ENCODE measurements at regions not wholly inside any gene's neighbourhood (a gene's known extent, or its start where the extent isn't known, plus 50 kb on each side); places are given as distances from the start of the nearest gene placed in this dataset.

DNA sequence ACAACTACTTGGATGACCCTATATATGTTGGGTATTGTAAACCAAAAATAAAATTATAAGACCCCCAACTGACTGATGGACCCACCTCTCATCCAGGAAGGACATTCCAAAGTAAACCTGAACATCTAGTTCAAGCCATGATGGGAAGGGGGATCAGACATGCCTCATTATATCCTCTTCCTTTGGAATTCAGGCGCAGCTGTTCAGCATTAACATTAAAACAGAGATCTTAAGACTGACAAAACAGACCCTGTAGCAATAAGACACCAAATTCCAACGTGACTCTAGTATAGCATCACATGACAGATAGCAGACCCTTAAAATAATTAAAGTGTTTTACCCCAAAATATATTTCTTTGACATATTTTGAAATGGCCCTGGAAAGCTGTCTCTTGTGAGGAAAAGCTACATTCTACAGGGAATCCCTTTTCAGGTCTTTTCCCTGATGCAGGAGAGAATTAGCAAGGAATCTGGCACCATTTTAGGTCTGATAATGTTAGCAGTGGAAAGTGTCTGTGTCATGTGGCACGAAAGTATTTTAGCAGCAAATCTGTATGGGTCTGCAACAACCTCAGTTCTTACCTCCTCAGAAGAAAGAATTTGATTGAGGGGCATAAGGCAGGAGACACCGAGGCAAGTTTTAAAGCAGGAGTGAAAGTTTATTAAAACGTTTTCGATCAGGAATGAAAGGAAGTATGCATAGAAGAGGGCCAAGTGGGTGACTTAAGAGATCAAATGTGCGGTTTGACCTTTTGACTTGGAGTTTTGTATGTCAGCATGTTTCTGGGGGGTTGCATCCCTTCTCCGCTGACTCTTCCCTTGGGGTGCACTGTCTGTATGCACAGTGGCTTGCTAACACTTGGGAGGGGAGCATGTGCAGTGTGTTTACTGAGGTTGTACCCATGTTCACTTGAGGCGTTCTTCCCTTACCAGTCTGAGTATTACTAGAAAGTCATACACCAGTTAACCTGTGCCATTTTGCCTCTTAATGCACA is 236.6 kb upstream of the PPP1R3A start:
- in situ Hi-C loops (cut with HindIII; ENCODE audit: low sequenced_read_pairs) = no loop called here
- no peak overlapping the region for H3K4me3 ChIP-seq (ENCODE audit: low read depth, low read length)
- DNase-seq (ENCODE audit: low read depth, low spot score) = no peak
- TF ChIP-seq, protein P1, sequence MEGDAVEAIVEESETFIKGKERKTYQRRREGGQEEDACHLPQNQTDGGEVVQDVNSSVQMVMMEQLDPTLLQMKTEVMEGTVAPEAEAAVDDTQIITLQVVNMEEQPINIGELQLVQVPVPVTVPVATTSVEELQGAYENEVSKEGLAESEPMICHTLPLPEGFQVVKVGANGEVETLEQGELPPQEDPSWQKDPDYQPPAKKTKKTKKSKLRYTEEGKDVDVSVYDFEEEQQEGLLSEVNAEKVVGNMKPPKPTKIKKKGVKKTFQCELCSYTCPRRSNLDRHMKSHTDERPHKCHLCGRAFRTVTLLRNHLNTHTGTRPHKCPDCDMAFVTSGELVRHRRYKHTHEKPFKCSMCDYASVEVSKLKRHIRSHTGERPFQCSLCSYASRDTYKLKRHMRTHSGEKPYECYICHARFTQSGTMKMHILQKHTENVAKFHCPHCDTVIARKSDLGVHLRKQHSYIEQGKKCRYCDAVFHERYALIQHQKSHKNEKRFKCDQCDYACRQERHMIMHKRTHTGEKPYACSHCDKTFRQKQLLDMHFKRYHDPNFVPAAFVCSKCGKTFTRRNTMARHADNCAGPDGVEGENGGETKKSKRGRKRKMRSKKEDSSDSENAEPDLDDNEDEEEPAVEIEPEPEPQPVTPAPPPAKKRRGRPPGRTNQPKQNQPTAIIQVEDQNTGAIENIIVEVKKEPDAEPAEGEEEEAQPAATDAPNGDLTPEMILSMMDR (IDR thresholded peaks at IDR 0.05; ENCODE audit: low read depth, low read length) = no peak

DNA sequence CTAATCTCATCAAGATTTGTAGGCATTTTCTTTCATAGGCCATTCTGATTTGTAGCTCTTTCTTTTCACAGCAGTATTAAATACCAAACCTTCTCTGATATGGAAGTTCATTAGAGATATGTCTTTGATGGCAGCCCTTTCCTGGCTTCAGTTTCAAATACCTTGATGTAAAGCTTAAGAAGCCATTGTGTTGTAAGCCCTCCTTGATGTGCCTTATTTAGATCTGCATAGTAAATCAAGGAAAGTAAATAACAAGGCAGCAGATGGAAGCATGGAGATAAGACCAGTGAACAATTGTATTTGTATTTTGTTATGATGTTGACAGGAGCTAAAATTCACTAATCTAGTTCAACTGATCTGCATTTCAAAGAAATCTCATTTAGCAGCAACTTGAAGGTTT is 234.9 kb upstream of the PPP1R3A start:
- TF ChIP-seq, protein P1 (IDR thresholded peaks at IDR 0.05; ENCODE audit: low read depth, low read length) = no peak
- no peak for DNase-seq (ENCODE audit: low read depth, low spot score)
- in situ Hi-C loops (cut with HindIII; ENCODE audit: low sequenced_read_pairs) = no loop called here
- H3K4me3 ChIP-seq (ENCODE audit: low read depth, low read length) = no peak overlapping the region

DNA sequence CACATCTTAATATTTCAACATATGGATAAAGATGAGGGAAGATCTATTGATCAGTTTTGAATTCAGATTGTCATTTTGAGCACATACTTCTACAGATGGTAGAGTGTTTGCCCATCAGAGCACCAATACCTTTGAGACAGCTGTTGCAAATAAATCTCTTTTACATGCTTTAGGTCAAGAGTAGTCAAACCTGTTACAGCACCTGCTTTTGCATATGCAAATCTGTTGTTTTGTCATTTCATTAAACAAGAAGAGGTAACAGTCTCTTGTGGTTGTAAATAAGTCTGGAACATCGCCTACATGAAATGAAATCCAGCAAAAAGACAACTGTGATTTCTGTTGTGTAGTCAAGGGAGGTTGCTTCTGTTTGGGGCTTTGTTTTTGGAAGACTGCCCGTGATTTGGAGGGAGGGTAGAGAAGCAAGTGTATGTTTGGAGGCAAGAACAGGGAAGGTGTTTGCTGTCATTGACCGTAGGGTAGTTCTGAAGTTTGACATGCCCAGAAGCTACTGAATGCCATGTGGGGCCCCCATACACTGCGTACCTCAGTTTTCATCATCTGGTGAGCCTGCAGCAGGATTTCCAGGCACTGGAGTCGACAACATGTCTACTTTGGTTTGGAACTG is 233.6 kb upstream of the PPP1R3A start:
- in situ Hi-C loops (cut with HindIII; ENCODE audit: low sequenced_read_pairs) = no loop called here
- H3K4me3 ChIP-seq (ENCODE audit: low read depth, low read length) = no peak overlapping the region
- no peak for DNase-seq (ENCODE audit: low read depth, low spot score)
- TF ChIP-seq, protein P1 (IDR thresholded peaks at IDR 0.05; ENCODE audit: low read depth, low read length) = no peak

DNA sequence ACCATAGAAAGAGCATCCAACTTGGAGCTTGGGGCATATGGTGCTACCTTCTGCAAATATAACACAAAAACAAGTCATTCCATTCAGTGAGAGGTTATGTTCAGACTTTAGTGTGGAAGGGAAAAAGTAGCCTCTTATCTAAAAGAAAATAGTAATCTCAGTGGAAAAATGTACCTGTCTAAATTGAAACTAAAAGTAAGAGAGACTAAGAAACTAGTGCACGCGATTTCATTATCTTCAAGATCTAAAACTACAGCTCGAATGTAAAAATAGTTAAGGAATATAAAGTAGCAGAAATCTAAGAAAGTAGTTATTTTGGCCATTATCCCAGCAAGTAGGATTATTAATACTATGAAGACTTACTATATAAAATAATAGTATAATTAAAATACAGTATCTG is 233.0 kb upstream of the PPP1R3A start:
- TF ChIP-seq, protein P1 (IDR thresholded peaks at IDR 0.05; ENCODE audit: low read depth, low read length) = no peak
- in situ Hi-C loops (cut with HindIII; ENCODE audit: low sequenced_read_pairs) = no loop called here
- no peak for DNase-seq (ENCODE audit: low read depth, low spot score)
- H3K4me3 ChIP-seq (ENCODE audit: low read depth, low read length) = no peak overlapping the region

DNA sequence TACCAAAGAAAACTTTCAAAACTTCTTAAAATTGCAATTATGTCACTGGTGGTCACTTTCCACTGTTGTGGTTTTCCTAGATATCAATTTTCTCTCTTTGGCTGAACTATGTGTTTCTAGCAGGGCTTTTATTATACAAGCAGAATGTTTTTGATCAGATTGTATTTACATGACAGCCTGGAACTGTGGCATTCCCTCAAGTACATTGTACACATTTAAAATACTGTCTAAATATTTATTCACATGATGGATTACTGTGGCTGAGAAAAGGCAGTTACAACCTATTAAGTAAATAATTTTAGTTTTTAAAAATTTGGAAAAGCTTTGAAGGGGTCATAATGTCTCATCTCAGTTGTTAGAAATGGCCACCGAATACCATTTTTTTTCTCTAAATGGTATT is 231.9 kb upstream of the PPP1R3A start:
- in situ Hi-C loops (cut with HindIII; ENCODE audit: low sequenced_read_pairs) = no loop called here
- no peak overlapping the region for H3K4me3 ChIP-seq (ENCODE audit: low read depth, low read length)
- no peak for DNase-seq (ENCODE audit: low read depth, low spot score)
- TF ChIP-seq, protein P1 (IDR thresholded peaks at IDR 0.05; ENCODE audit: low read depth, low read length) = no peak

DNA sequence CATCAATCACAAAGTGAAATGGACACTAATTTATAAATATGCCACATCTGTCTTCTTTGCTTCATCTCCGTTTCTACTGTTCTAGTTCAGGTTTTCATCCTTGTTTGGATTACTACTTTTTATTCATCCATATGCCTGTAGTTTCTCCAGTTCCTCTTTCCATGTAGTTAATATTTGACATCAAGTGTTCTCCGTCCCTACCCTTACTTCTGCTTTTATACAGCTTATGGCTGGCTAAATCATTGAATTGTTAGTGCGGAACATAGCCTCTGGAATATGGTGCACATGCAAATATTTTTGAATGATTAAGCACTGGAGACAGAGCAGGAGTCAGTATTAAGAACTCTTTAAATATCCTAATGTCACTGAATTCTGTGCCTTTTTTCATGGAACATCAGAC is 230.0 kb upstream of the PPP1R3A start:
- H3K4me3 ChIP-seq (ENCODE audit: low read depth, low read length) = no peak overlapping the region
- in situ Hi-C loops (cut with HindIII; ENCODE audit: low sequenced_read_pairs) = no loop called here
- TF ChIP-seq, protein P1 (IDR thresholded peaks at IDR 0.05; ENCODE audit: low read depth, low read length) = no peak
- no peak for DNase-seq (ENCODE audit: low read depth, low spot score)
